ENCODE measurements at regions not wholly inside any gene's neighbourhood (a gene's known extent, or its start where the extent isn't known, plus 50 kb on each side); places are given as distances from the start of the nearest gene placed in this dataset.

DNA sequence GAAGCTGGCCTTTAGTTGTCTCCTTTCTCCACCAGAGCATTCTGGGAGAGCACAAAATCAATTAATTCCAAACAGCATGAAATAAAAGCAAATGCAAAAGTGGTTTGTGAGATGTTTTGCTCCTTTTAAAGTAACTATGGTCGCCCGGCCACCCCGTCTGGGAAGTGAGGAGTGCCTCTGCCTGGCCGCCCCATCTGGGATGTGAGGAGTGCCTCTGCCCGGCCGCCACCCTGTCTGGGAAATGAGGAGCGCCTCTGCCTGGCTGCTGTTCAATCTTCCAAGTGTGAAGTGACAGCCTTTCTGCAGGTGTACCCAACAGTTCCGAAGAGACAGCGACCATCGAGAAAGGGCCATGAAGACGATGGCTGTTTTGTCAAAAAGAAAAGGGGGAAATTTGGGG is 381.3 kb upstream of the FGF16 start:
- TF ChIP-seq POLR2AphosphoS5 (IDR thresholded peaks at IDR 0.05; ENCODE audit: borderline replicate concordance, low read depth, low read length) (no peak), EZH2 (IDR thresholded peaks at IDR 0.05) (no peak)
